KMS-11 (cell line): ENCODE measurements at regions not wholly inside any gene's neighbourhood (a gene's known extent, or its start where the extent isn't known, plus 50 kb on each side); places are given as distances from the start of the nearest gene placed in this dataset.

Experiments used
- H2AFZ ChIP-seq: fragments of 200-600 bp; sonication (generic); 2 replicates; pipeline ENCODE4 v1.6.1; 2016; ENCODE audit warnings: antibody characterized with exemption, mixed run types, low read depth
- H3K27ac ChIP-seq: fragments of 200-600 bp; sonication (generic); 2 replicates; pipeline ENCODE4 v1.6.1; 2016; ENCODE audit warnings: mild to moderate bottlenecking, mixed run types
- H3K27me3 ChIP-seq: fragments of 200-600 bp; sonication (generic); 2 replicates; pipeline ENCODE4 v1.6.1; 2017; ENCODE audit warnings: mild to moderate bottlenecking, low read depth, mixed run types, moderate library complexity; ENCODE audit not compliant: insufficient read depth
- H3K36me3 ChIP-seq: fragments of 200-600 bp; sonication (generic); 2 replicates; pipeline ENCODE4 v1.6.1; 2017; ENCODE audit warnings: mild to moderate bottlenecking, mixed run types; ENCODE audit not compliant: insufficient read depth
- H3K4me1 ChIP-seq: fragments of 200-600 bp; sonication (generic); 2 replicates; pipeline ENCODE4 v1.6.1; 2016; ENCODE audit warnings: mild to moderate bottlenecking, low read depth, mixed run types; ENCODE audit not compliant: poor library complexity, severe bottlenecking
- H3K4me2 ChIP-seq: fragments of 200-600 bp; sonication (generic); 2 replicates; pipeline ENCODE4 v1.7.0; 2016; ENCODE audit warnings: mild to moderate bottlenecking, mixed run types
- H3K4me3 ChIP-seq: fragments of 200-600 bp; sonication (generic); IDR thresholded peaks from 2 replicates; pipeline ENCODE4 v1.6.1; 2017; ENCODE audit warnings: low read depth, low read length, mixed read lengths; ENCODE audit not compliant: insufficient read depth
- H3K79me2 ChIP-seq: fragments of 200-600 bp; sonication (generic); 2 replicates; pipeline ENCODE4 v1.6.1; 2016; ENCODE audit warnings: low read depth, mixed run types; ENCODE audit not compliant: insufficient read depth
- H3K9ac ChIP-seq: fragments of 200-600 bp; sonication (generic); 2 replicates; pipeline ENCODE4 v1.6.1; 2016; ENCODE audit warnings: mild to moderate bottlenecking, mixed run types
- H4K20me1 ChIP-seq: fragments of 200-600 bp; sonication (generic); 2 replicates; pipeline ENCODE4 v1.6.1; 2016; ENCODE audit warnings: mild to moderate bottlenecking, mixed run types; ENCODE audit not compliant: insufficient read depth
- TF ChIP-seq, protein P1 (sequence below): fragments of 200-600 bp; sonication (generic); conservative IDR thresholded peaks from 2 replicates; pipeline ENCODE4 v1.6.1; 2017; ENCODE audit warnings: low read depth, mild to moderate bottlenecking, antibody characterized with exemption, low read length, moderate library complexity, mixed read lengths

DNA sequence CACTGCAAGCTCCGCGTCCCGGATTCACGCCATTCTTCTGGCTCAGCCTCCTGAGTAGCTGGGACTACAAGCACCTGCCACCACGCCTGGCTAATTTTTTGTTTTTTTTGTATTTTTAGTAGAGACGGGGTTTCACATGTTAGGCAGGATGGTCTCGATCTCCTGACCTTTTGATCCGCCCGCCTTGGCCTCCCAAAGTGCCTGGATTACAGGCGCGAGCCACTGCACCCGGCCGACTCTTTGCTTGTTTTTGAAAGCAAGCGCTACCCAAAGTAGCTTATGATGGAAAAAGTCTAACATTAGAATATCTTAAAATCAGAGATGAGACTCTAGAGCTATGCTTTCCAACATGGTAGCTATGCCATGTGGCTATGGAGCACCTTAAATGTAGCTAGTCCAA is 585.5 kb upstream of the ITGA1 start:
- H3K4me3 ChIP-seq, result no peak overlapping the region
- no peaks in the 10 kb centered on the region for H3K36me3 ChIP-seq
- no peaks in the 10 kb centered on the region for H4K20me1 ChIP-seq
- H3K27ac ChIP-seq, result no peak overlapping the region
- no peak overlapping the region for H3K4me2 ChIP-seq
- no peaks in the 10 kb centered on the region for H3K79me2 ChIP-seq
- no peak overlapping the region for H2AFZ ChIP-seq
- TF ChIP-seq, protein P1, sequence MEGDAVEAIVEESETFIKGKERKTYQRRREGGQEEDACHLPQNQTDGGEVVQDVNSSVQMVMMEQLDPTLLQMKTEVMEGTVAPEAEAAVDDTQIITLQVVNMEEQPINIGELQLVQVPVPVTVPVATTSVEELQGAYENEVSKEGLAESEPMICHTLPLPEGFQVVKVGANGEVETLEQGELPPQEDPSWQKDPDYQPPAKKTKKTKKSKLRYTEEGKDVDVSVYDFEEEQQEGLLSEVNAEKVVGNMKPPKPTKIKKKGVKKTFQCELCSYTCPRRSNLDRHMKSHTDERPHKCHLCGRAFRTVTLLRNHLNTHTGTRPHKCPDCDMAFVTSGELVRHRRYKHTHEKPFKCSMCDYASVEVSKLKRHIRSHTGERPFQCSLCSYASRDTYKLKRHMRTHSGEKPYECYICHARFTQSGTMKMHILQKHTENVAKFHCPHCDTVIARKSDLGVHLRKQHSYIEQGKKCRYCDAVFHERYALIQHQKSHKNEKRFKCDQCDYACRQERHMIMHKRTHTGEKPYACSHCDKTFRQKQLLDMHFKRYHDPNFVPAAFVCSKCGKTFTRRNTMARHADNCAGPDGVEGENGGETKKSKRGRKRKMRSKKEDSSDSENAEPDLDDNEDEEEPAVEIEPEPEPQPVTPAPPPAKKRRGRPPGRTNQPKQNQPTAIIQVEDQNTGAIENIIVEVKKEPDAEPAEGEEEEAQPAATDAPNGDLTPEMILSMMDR, result no peak
- no peaks in the 10 kb centered on the region for H3K4me1 ChIP-seq
- no peak overlapping the region for H3K9ac ChIP-seq
- no peaks in the 10 kb centered on the region for H3K27me3 ChIP-seq

DNA sequence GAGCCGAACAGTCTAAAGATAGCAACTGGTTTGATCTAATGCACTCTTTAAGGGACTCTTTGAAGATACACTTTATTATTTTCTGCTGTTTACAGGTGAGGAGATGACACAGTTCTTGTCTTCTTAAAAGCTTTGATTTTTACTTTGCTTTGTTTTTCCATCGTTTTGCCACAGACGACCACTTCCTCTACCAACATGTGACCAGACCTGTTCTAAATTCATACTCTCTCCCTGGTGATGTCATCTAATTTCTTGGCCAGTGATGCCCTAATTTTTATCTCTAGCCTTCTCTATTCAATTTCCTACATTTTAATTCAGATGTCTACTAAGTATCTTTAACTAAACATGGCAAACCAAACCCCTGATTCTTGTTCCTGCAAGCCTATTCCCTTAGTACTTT is 583.4 kb upstream of the ITGA1 start:
- no peak overlapping the region for H3K9ac ChIP-seq
- H3K4me1 ChIP-seq, result no peaks in the 10 kb centered on the region

More for the DNA sequence above, 583.4 kb upstream of the ITGA1 start:
- H3K79me2 ChIP-seq, result no peaks in the 10 kb centered on the region
- no peak overlapping the region for H3K27ac ChIP-seq
- no peaks in the 10 kb centered on the region for H4K20me1 ChIP-seq
- no peak overlapping the region for H2AFZ ChIP-seq
- H3K4me3 ChIP-seq, result no peak overlapping the region
- H3K4me2 ChIP-seq, result no peak overlapping the region
- H3K27me3 ChIP-seq, result no peaks in the 10 kb centered on the region
- no peaks in the 10 kb centered on the region for H3K36me3 ChIP-seq
- TF ChIP-seq, protein P1, result no peak
